DOHH2 (cell line): ENCODE measurements at regions not wholly inside any gene's neighbourhood (a gene's known extent, or its start where the extent isn't known, plus 50 kb on each side); places are given as distances from the start of the nearest gene placed in this dataset.

ENCODE experiments used
- CTCF ChIP-seq: fragments of 200-600 bp; sonication (generic); IDR thresholded peaks from one replicate; pipeline ENCODE4 v1.5.1; 2014; ENCODE audit warnings: antibody characterized with exemption, mild to moderate bottlenecking, low read depth, low read length; ENCODE audit not compliant: poor library complexity, severe bottlenecking
- EZH2phosphoT487 ChIP-seq: fragments of 200-600 bp; sonication (generic); IDR thresholded peaks from 2 replicates; pipeline ENCODE4 v1.6.1; 2017; ENCODE audit warnings: borderline replicate concordance, mild to moderate bottlenecking, antibody characterized with exemption, low read length, moderate library complexity, mixed read lengths

GRCh38 chr10:118173296-118173695 lies 126.6 kb upstream of the RAB11FIP2 start:
- no peak for TF ChIP-seq CTCF
- TF ChIP-seq EZH2phosphoT487 = no peak
